Suprapubic skin (tissue), 4 donors: ENCODE measurements at regions not wholly inside any gene's neighbourhood (a gene's known extent, or its start where the extent isn't known, plus 50 kb on each side); places are given as distances from the start of the nearest gene placed in this dataset.

Experiments used
- DNase-seq, 2 donors: peaks; one replicate each; pipeline ENCODE4 v3.0.0-alpha.2; 2019; ENCODE audit warnings: low spot score in 2 of 2
- H3K27ac ChIP-seq: fragments of 200-600 bp; sonication (generic); one replicate; pipeline ENCODE4 v1.5.1; 2019
- H3K27me3 ChIP-seq: fragments of 200-600 bp; sonication (generic); one replicate; pipeline ENCODE4 v1.5.1; 2019
- H3K36me3 ChIP-seq: fragments of 200-600 bp; sonication (generic); one replicate; pipeline ENCODE4 v1.5.1; 2019
- H3K4me1 ChIP-seq: fragments of 200-600 bp; sonication (generic); one replicate; pipeline ENCODE4 v1.5.1; 2019
- H3K4me3 ChIP-seq: fragments of 200-600 bp; sonication (generic); one replicate; pipeline ENCODE4 v1.5.1; 2019; ENCODE audit warnings: mild to moderate bottlenecking
- H3K9me3 ChIP-seq: fragments of 200-600 bp; sonication (generic); one replicate; pipeline ENCODE4 v1.5.1; 2019
- EP300 ChIP-seq: sonication (generic); formaldehyde crosslinking; IDR thresholded peaks from one replicate; pipeline ENCODE4 v1.6.1; 2017; ENCODE audit warnings: antibody characterized with exemption
- POLR2A ChIP-seq, 2 donors: fragments of 450-650 bp; IDR thresholded peaks; one replicate each; pipeline ENCODE4 v1.6.1; 2017; ENCODE audit warnings: antibody characterized with exemption in 2 of 2, mild to moderate bottlenecking in 2 of 2, moderate library complexity in 2 of 2
- POLR2AphosphoS5 ChIP-seq, 3 donors: sonication (generic); formaldehyde crosslinking; IDR thresholded peaks; one replicate each; pipeline ENCODE4 v1.6.1; 2017; ENCODE audit warnings: antibody characterized with exemption in 3 of 3
- WGBS: methylation state at CpG from one replicate; pipeline ENCODE4 v1.1.5; 2018; 5-methylcytosine and 5-hydroxymethylcytosine counted together
- TF ChIP-seq, protein P1 (sequence below), 2 donors: fragments of 200-600 bp in 1 of 2; fragments of 450-650 bp in 1 of 2; sonication (generic) in 1 of 2; IDR thresholded peaks; one replicate each; pipeline ENCODE4 v1.5.1; 2016 to 2019; ENCODE audit warnings: antibody characterized with exemption in 2 of 2, mild to moderate bottlenecking in 1 of 2, moderate library complexity in 1 of 2

GRCh38 chr3:109596991-109597390, 259.6 kb upstream of the DPPA4 start:
- WGBS = 72% methylated on average over 4 of the region's 4 CpGs
- TF ChIP-seq POLR2A (IDR thresholded peaks at IDR 0.05) = no peak
- no peak for TF ChIP-seq POLR2AphosphoS5 (IDR thresholded peaks at IDR 0.05)
- TF ChIP-seq EP300 = no peak
- TF ChIP-seq, protein P1, sequence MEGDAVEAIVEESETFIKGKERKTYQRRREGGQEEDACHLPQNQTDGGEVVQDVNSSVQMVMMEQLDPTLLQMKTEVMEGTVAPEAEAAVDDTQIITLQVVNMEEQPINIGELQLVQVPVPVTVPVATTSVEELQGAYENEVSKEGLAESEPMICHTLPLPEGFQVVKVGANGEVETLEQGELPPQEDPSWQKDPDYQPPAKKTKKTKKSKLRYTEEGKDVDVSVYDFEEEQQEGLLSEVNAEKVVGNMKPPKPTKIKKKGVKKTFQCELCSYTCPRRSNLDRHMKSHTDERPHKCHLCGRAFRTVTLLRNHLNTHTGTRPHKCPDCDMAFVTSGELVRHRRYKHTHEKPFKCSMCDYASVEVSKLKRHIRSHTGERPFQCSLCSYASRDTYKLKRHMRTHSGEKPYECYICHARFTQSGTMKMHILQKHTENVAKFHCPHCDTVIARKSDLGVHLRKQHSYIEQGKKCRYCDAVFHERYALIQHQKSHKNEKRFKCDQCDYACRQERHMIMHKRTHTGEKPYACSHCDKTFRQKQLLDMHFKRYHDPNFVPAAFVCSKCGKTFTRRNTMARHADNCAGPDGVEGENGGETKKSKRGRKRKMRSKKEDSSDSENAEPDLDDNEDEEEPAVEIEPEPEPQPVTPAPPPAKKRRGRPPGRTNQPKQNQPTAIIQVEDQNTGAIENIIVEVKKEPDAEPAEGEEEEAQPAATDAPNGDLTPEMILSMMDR (IDR thresholded peaks at IDR 0.05) = no peak
- Histone ChIP-seq H3K9me3 (peaks cover 5% of the 10 kb centered on the region), H3K4me3 (no peak overlapping the region), H3K4me1 (no peaks in the 10 kb centered on the region), H3K27ac (no peak overlapping the region), H3K36me3 (no peaks in the 10 kb centered on the region), H3K27me3 (no peaks in the 10 kb centered on the region)
- no peak for DNase-seq

- 55% methylated on average over 3 of the region's 3 CpGs for WGBS
Observed at GRCh38 chr3:109597444-109597843, 260.1 kb upstream of the DPPA4 start.

DNA sequence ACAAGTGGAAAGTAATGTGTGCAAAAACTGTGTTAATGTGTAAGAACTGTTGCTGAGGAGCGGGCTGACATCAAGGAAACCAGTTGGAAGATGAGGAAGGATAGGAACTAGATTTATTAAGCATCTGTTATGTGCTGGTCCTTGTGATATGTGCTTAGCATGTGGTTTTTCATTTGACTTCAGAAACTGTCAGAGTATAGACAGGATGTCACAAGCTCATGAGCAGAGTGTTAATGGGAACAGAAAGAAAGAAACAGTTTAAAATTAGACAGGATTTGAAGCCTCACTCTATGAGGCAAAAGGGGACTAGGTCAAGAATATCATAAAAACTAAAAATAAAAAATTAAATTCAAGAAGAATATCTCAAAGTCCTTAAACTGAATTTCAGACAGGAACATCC, 270.6 kb upstream of the DPPA4 start:
- Histone ChIP-seq H3K36me3 (no peaks in the 10 kb centered on the region), H3K9me3 (peaks cover 6% of the 10 kb centered on the region), H3K4me3 (no peak overlapping the region), H3K27ac (no peak overlapping the region), H3K27me3 (no peaks in the 10 kb centered on the region), H3K4me1 (no peaks in the 10 kb centered on the region)
- no peak for DNase-seq
- TF ChIP-seq POLR2A (IDR thresholded peaks at IDR 0.05) (no peak), EP300 (no peak), POLR2AphosphoS5 (IDR thresholded peaks at IDR 0.05) (no peak)
- TF ChIP-seq, protein P1 (IDR thresholded peaks at IDR 0.05) = no peak
- WGBS = 76% methylated on average over 1 of the region's 1 CpG

More at GRCh38 chr3:109597444-109597843, 260.1 kb upstream of the DPPA4 start:
- Histone ChIP-seq H3K36me3 (no peaks in the 10 kb centered on the region), H3K4me3 (no peak overlapping the region), H3K27ac (no peak overlapping the region), H3K27me3 (no peaks in the 10 kb centered on the region), H3K9me3 (peaks cover 5% of the 10 kb centered on the region), H3K4me1 (no peaks in the 10 kb centered on the region)
- DNase-seq = no peak
- TF ChIP-seq POLR2AphosphoS5 (IDR thresholded peaks at IDR 0.05) = no peak
- TF ChIP-seq POLR2A (IDR thresholded peaks at IDR 0.05) = no peak
- no peak for TF ChIP-seq EP300
- TF ChIP-seq, protein P1 (IDR thresholded peaks at IDR 0.05) = no peak

GRCh38 chr3:109608574-109608973, 271.2 kb upstream of the DPPA4 start:
- DNase-seq = no peak
- no peaks in the 10 kb centered on the region for H3K27me3 ChIP-seq
- TF ChIP-seq, protein P1 (IDR thresholded peaks at IDR 0.05) = no peak
- no peak for TF ChIP-seq EP300
- no peak for TF ChIP-seq POLR2AphosphoS5 (IDR thresholded peaks at IDR 0.05)
- no peak for TF ChIP-seq POLR2A (IDR thresholded peaks at IDR 0.05)
- H3K4me3 ChIP-seq = no peak overlapping the region
- H3K4me1 ChIP-seq = no peaks in the 10 kb centered on the region
- H3K27ac ChIP-seq = no peak overlapping the region
- 79% methylated on average over 9 of the region's 9 CpGs for WGBS
- H3K36me3 ChIP-seq = no peaks in the 10 kb centered on the region
- peaks cover 6% of the 10 kb centered on the region for H3K9me3 ChIP-seq

GRCh38 chr3:109618766-109619378, 281.5 kb upstream of the DPPA4 start:
- 59% methylated on average over 2 of the region's 2 CpGs for WGBS
- Histone ChIP-seq H3K4me3 (no peak overlapping the region), H3K4me1 (no peaks in the 10 kb centered on the region), H3K36me3 (no peaks in the 10 kb centered on the region), H3K9me3 (no peaks in the 10 kb centered on the region), H3K27ac (no peak overlapping the region), H3K27me3 (no peaks in the 10 kb centered on the region)
- DNase-seq = no peak
- TF ChIP-seq EP300 (no peak), POLR2A (IDR thresholded peaks at IDR 0.05) (no peak), POLR2AphosphoS5 (IDR thresholded peaks at IDR 0.05) (no peak)
- TF ChIP-seq, protein P1 (IDR thresholded peaks at IDR 0.05) = no peak
